ES-I3 (cell line): ENCODE measurements at regions not wholly inside any gene's neighbourhood (a gene's known extent, or its start where the extent isn't known, plus 50 kb on each side); places are given as distances from the start of the nearest gene placed in this dataset.
"Not testable (repeated sequence)": the region's sequence is repeated elsewhere in the genome, so short reads cannot be mapped to it uniquely, and the experiment has no call there.

Experiments
- H3K36me3 ChIP-seq: 2 replicates; pipeline ENCODE4 v1.6.1; 2013; ENCODE audit warnings: mild to moderate bottlenecking, low read length, control low read depth, moderate library complexity; ENCODE audit not compliant: insufficient read depth
- H3K4me1 ChIP-seq: 2 replicates; pipeline ENCODE4 v1.6.1; 2013; ENCODE audit warnings: mild to moderate bottlenecking, control low read depth, low read length; ENCODE audit not compliant: insufficient read depth
- H3K9ac ChIP-seq: 2 replicates; pipeline ENCODE4 v1.6.1; 2013; ENCODE audit warnings: low read depth, mild to moderate bottlenecking, low read length, moderate library complexity
- H3K9me3 ChIP-seq: 2 replicates; pipeline ENCODE4 v1.6.1; 2013; ENCODE audit warnings: mild to moderate bottlenecking, low read length, moderate library complexity; ENCODE audit not compliant: control insufficient read depth, insufficient read depth

DNA sequence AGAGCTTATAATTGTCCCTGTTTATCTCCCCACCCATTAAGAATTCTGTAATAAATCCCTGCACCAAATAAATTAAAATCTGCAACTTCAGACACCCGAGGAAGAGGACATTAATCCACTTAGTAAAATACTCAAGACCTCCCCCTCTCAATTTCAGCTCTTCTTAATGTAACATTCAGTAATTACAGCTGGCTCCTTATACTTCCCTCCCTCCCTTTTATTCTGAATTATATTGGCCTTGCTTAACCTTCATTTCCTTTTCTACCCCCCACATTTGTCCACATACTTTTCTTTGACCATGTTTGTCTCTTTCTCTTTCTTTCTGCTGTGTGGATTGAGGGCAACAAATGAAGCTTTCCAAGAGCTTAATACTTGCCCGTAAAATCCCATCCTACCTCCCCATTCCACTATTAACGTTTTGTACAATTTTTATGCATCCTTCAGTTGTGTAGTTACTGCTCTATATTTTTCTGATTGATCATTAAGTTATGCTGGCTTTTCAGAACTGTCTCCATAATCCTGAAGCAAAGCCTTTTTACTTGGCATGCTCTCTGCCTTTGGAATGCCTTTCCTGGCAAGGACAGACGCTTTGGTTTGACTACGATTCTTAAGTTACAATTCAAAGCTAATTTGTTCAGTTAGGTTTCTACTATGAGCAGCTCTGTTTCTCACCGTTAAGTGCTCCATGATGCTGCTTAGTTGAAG, 580.1 kb downstream of the ZEB2 start:
- H3K4me1 ChIP-seq = peaks cover 13% of the 10 kb centered on the region; the same call in 1 of the 2 replicates

DNA sequence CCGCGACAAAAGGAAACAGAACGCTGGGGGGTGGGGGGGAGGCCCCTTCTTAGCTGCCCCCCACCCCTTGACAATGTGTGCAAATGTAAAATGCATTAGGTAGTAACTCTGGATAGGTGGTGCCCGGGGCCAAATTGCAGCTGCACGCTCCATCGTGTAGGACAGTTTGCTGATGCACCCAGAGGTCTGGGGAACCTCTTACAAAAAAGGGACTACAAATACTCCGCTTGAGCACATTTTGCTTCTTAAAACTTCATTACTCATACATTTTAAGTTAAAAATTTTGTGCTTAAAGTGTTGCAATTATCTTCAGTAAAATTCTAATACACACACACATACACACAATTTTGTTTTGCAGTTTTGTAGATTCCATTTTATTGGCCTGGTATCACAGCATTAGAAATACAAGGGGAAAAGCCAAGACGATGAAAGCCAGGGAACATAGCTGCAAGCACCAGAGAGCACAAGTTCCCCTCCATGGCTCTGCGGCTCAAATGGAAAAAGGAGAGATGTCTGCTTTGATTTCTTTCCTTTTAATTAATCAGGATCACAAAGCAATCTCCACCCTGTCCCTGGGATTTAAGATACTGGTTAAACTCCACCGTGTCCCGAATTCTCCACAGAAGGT, 582.1 kb downstream of the ZEB2 start:
- Histone ChIP-seq H3K9ac (peak overlapping the region; percentile 70), H3K9me3 (no peaks in the 10 kb centered on the region), H3K36me3 (no peaks in the 10 kb centered on the region), H3K4me1 (peaks cover 25% of the 10 kb centered on the region; the same call in 1 of the 2 replicates)

More for the DNA sequence above, 580.1 kb downstream of the ZEB2 start:
- Histone ChIP-seq H3K9ac (no peak overlapping the region), H3K9me3 (no peaks in the 10 kb centered on the region), H3K36me3 (no peaks in the 10 kb centered on the region)

DNA sequence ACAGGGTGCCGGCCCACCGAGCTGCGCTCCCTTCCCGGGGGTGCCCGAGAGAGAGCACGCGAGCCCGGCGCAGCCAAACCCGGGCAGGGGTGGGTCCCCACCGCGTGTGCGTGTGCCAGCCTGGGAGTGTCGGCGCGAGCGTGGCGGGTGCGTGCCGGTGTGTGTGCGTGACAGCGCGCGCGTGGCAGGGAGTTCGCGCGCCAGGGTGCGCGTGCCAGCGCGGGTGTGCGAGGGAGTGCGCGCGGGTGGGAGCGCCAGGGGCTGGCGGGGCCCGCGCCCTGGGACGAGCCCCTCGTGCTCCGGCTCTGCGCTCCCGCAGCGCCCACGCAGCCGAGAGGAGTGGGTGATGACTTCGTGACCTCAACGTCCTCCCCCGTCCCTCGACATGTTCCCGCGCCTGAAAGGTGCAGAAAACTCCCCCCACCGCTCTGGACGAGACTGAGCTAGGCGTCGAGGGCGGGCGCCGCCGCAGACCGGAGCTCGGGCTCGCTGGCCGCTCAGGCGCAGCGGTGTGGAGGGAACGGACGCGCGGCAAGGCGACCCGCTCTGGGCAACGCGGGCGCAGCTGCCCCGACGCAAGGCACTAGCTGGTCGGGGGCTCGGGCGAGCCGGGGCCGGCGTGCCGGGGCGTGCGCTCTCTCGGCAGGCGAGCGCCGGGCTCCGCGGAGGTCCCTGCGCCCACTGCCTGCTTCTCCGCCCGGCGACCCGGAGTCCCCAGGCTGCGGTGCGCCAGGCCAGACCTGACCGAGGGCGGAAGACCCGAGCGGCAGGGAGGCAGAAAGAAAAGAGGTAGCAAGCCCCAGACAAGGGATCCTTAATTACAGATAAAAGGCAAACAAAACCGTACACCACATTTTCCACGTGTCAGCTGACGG, 582.8 kb downstream of the ZEB2 start:
- Histone ChIP-seq H3K9ac (peak overlapping the region; percentile 70), H3K36me3 (no peaks in the 10 kb centered on the region), H3K9me3 (no peaks in the 10 kb centered on the region), H3K4me1 (peaks cover 25% of the 10 kb centered on the region; the same call in 1 of the 2 replicates)

DNA sequence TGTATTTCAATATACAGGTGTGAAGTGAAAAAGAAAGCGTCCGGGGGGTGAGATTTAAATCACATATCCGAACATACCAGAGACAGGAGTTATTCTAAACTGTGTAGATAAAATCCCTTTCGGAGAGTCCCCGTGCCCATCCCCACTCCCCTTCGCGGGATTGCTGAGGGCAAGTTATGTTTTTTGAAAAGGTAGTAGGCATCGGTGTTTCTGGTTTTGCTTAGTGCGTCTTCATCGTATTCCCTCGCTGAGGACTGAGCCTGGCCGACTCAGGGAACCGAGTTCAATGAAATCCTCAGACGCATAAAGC, 583.4 kb downstream of the ZEB2 start:
- Histone ChIP-seq H3K4me1 (peaks cover 25% of the 10 kb centered on the region; the same call in 1 of the 2 replicates), H3K9me3 (no peaks in the 10 kb centered on the region), H3K36me3 (no peaks in the 10 kb centered on the region), H3K9ac (peak overlapping the region; percentile 70)

DNA sequence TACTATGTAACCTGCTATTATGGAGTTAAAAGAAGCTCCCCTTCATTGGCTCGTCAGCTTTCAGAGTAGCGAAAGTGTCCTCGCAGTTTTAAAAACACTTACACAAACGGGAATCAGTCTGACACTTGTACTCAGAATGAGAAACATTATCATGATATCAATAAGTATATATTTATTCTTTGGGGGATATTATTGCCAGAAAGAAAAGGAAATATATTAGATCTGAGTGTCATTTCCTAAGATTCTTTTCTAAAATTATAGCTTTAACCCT, 584.5 kb downstream of the ZEB2 start:
- peaks cover 25% of the 10 kb centered on the region; the same call in 1 of the 2 replicates for H3K4me1 ChIP-seq
- H3K36me3 ChIP-seq = no peaks in the 10 kb centered on the region
- H3K9ac ChIP-seq = no peak overlapping the region
- no peaks in the 10 kb centered on the region for H3K9me3 ChIP-seq

DNA sequence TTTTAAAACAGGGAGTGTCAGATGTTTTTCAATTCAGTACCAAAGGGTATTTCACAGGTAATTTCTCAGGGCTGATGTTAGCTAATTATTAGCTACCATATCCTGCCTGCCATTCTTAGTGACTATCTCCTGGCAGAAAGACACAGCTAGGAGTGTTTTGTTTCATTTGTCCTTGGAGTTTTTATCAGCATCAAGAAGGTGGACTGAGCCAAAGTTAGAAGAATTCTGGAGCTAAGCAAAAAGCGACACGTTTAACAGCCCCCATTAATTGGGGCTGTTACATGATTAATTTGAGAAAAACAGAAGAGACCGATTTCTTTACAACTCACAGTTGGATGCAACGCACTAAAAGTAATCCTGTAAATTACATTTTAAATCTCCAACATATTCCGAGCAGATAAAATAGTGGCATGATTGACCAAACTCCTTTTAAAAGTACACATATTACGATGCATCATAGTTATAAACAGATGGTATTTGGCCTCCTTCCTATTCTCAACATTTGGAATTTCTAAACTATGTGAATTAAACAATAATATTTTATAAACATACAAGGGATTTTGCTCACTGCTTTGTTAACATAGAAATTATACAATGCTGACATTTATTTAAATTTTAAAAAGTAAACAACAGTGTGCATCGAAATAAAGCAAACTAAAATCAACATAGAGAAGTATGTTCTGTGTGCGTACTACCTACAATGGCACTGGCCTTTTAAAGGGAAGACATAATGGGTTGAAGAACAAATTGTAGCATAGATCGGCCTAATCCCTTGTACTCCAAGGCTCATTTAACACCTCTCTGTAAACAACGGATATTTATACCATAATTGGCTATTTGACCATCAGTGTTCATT, 585.1 kb downstream of the ZEB2 start:
- no peaks in the 10 kb centered on the region for H3K9me3 ChIP-seq
- no peak overlapping the region for H3K9ac ChIP-seq
- H3K36me3 ChIP-seq = no peaks in the 10 kb centered on the region
- peaks cover 22% of the 10 kb centered on the region; the same call in 1 of the 2 replicates for H3K4me1 ChIP-seq

DNA sequence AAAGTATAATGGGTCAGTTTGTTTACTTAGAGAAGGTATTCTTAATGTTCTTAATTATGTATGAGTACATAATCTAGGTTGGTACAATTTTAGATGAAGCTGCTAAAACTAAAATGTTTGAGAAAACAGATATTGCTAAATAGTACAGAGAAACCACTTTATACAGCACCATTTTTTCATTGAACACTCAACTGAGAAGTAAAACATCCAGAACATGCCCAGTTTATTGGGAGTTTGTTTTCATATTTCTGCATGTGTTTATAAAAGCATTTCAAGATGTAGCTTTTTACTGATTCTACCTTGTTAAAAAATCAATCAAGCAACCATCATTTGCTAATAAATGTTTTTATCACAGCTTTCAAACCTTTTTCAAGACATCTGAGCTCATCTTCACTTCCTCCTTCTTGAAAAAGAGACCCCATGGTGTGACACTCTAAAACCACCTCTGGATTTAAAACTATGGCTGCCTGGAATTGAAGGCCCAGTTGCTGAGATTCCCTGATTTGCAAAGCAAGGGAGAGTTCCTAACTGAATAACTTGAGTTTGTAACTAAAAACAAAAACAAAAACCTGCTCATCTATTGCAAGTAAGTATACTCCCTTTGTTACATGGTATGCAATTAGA, 585.9 kb downstream of the ZEB2 start:
- Histone ChIP-seq H3K36me3 (no peaks in the 10 kb centered on the region), H3K9me3 (no peaks in the 10 kb centered on the region), H3K9ac (no peak overlapping the region), H3K4me1 (peaks cover 20% of the 10 kb centered on the region; the same call in 1 of the 2 replicates)

DNA sequence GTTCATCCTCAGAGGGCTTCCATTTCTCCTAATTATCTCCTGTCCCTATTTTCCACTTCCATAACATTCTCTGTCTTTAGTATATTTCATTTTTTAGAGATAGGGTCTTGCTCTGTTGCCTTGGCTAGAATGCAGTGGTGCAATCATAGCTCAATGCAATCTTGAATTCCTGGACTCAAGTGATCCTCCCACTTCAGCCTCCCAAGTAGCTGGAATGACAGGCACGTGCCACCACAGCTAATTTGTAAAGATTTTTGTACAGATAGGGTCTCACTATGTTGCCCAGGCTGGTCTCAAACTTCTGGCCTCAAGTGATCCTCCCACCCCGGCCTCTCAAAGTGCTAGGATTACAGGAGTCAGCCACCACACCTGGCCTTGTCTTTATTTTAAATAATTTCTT, 589.0 kb downstream of the ZEB2 start:
- H3K36me3 ChIP-seq = no peaks in the 10 kb centered on the region
- no peak overlapping the region for H3K9ac ChIP-seq
- no peaks in the 10 kb centered on the region for H3K9me3 ChIP-seq
- H3K4me1 ChIP-seq = peaks cover 14% of the 10 kb centered on the region; the same call in 1 of the 2 replicates

DNA sequence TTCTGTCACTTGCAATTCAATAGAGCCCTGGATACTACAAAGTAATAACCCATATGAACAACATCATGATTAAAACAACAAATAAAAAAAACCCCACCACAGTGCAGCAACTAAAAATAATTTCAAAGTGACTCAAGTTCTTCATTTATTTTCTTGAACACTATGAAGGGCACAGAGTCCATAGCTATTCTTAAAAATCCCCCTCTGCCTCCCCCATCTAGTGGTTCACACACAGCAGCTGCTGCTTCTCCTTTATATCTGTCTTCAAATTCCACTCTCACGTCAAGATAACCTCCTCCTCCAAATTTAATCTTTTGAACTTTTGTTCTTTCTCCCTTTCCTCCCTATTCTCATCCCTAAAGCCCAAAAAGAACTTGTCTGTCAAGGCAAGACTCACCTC, 591.3 kb downstream of the ZEB2 start:
- no peak overlapping the region for H3K9ac ChIP-seq
- H3K36me3 ChIP-seq = no peaks in the 10 kb centered on the region
- peaks cover under 1% of the 10 kb centered on the region; the same call in 1 of the 2 replicates for H3K4me1 ChIP-seq
- H3K9me3 ChIP-seq = no peaks in the 10 kb centered on the region; the same call in 1 of the 2 replicates

DNA sequence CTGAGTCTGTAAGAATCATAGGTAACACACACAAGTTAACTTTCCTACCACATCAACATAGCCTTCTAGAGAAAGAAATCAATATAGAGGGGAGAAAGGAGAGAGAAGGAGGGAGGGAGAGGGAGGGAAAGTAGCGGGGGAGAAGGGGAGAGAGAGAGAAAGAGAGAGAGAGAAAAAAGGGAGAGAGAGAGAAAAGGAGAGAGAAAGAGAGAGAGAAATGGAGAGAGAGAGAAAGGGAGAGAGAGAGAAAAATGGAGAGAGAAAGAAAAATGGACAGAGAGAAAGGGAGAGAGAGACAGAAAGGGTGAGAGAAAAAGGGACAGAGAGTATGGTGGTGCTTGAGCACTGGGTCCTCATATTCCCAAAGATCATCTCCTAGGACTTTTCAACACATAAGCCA, 591.7 kb downstream of the ZEB2 start:
- Histone ChIP-seq H3K9me3 (no peaks in the 10 kb centered on the region; the same call in 1 of the 2 replicates), H3K9ac (no peak overlapping the region), H3K36me3 (no peaks in the 10 kb centered on the region), H3K4me1 (no peaks in the 10 kb centered on the region)

DNA sequence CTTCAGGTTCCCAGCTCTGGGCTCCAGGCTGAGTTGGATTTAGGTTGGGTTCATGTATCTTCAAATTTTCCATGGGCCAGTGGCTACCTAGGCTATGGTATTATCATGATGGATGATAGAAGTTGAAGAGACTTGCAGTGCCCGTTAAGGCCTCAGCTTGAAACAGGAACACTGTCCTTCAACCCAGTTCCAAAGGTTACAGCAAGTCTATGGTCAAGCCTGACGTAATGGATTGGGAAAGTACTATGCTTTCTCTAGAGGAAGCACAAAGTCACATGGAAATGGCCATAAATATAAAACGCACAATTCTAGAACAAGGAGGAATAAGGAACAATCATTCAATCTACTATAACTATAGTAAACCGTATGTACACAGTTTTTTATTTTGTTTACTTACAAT, 593.2 kb downstream of the ZEB2 start:
- H3K4me1 ChIP-seq = no peaks in the 10 kb centered on the region
- H3K9me3 ChIP-seq = no peaks in the 10 kb centered on the region; the same call in 1 of the 2 replicates
- H3K9ac ChIP-seq = no peak overlapping the region
- no peaks in the 10 kb centered on the region for H3K36me3 ChIP-seq

DNA sequence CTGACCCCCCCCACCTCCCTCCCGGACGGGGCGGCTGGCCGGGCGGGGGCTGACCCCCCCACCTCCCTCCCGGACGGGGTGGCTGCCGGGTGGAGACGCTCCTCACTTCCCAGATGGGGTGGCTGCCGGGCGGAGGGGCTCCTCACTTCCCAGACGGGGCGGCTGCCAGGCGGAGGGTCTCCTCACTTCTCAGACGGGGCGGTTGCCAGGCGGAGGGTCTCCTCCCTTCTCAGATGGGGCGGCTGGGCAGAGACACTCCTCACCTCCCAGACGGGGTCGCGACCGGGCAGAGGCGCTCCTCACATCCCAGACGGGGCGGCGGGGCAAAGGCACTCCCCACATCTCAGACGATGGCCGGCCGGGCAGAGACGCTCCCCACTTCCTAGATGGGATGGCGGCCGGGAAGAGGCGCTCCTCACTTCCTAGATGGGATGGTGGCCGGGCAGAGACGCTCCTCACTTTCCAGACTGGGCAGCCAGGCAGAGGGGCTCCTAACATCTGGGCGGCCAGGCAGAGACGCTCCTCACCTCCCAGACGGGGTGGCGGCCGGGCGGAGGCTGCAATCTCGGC, 597.6 kb downstream of the ZEB2 start:
- H3K4me1 ChIP-seq, H3K9ac ChIP-seq, H3K36me3 ChIP-seq: not testable (repeated sequence)
- peaks cover 13% of the 10 kb centered on the region for H3K9me3 ChIP-seq

DNA sequence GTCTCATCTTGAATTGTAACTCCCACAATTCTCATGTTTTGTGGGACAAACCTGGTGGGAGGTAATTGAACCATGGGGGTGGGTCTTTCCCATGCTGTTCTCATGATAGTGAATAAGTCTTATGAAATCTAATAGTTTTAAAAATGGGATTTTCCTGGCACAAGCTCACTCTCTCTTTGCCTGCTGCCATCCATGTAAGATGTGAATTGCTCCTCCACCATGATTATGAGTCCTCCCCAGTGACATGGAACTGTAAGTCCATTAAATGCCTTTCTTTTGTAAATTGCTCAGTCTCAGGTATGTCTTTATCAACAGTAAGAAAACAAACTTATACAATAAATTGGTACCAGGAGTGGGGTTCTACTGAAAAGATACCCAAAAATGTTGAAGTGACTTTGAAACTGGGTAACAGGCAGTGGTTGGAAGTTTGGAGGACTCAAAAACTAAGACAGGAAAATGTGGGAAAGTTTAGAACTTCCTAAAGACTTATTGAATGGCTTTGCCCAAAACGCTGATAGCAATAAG, 601.4 kb downstream of the ZEB2 start:
- H3K4me1 ChIP-seq = no peaks in the 10 kb centered on the region
- no peaks in the 10 kb centered on the region for H3K36me3 ChIP-seq
- H3K9me3 ChIP-seq = peaks cover 13% of the 10 kb centered on the region
- no peak overlapping the region for H3K9ac ChIP-seq
